HK-2 (cell line): ENCODE measurements at regions not wholly inside any gene's neighbourhood (a gene's known extent, or its start where the extent isn't known, plus 50 kb on each side); places are given as distances from the start of the nearest gene placed in this dataset.
"Not testable (repeated sequence)": the region's sequence is repeated elsewhere in the genome, so short reads cannot be mapped to it uniquely, and the experiment has no call there.

ENCODE experiments used
- DNase-seq: peaks from one replicate; pipeline ENCODE4 v3.0.0-alpha.2; 2018; ENCODE audit not compliant: unreplicated experiment

DNA sequence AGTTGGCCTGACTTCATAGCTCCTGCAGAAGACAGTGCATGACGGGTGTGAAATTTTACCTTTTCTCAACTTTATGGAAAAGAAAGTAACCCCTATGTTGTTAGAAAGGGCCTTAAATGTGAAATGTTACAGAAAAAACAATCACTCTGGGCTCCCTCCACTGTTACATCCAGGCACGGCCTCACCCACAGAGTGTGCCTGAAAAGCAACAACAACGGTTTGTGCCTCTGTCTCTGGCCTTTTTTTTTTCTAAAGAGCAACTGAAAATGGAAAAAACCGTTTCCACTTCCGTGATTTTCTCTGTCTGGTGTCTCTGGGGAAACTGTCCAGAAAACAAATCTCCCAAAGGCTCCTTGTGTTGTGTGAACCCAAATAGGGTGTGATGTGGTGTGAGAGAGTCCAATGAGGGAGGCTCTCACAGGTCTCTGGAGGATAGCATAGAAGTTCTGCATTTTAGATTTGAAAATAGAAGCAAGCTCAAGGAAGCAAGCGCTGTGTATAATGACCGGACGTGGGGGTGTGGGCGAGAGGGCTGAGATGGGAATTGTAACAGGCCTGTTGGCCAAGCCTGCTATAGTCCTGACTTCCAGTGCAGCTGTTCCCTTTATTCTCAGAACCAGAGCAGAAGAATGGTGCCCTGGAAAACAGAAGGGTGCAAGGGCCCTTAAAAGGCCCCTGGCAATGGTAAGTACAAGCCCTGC lies 221.8 kb upstream of the TUT7 start:
- no peak for DNase-seq

DNA sequence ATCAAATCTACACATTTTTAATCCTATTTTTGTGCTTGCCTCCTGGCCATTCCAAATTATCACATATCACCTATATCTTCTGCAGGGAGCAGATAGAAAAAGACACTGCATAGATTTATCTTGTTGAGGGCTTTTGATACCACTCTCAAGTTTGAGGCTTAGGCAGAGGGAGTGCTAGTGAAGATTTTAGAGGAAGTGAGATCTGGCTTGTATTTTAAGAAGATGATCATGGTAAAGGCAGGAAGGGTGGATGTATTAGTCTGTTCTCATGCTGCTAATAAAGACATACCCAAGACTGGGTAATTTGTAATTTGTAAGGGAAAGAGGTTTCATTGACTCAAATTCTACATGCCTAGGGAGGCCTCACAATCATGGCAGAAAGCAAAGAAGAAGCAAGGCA lies 220.9 kb upstream of the TUT7 start:
- no peak for DNase-seq

DNA sequence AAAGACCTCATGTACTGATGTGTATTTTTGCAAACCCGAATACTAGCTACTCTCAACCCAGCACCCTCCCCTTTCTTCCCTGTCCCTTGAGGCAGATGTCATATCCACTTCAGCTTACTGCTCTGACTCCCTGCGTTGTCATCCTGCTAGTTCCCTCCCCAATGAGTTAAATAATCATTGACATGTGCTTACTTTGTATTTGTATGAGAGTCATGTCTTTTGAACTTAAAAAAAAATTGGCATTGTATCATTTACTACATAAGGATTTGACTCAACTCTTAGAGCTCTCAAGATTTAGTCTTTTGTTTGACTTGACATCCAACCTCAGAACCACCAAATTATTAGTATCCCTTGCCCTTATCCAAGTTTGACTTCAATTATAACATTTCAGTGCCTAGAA lies 219.7 kb upstream of the TUT7 start:
- DNase-seq: no peak

DNA sequence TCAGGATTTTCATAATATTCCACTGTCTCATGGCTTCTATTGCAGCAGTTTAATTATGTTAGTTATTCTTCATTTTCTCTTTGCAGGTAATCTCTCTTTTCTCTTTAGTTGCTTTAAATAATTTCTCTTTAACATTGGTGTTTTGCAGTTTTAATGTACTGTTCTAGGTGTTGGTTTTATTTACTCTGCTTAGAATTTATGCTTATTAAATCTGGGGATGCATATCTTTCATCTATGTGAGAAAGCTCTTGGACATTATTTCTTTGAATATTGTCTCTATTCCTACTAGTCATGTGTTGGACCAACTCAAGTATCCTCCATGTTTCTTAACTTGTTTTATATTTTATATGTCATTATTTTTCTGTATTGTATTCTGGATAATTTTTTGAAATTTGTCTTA lies 218.7 kb upstream of the TUT7 start:
- DNase-seq: no peak

DNA sequence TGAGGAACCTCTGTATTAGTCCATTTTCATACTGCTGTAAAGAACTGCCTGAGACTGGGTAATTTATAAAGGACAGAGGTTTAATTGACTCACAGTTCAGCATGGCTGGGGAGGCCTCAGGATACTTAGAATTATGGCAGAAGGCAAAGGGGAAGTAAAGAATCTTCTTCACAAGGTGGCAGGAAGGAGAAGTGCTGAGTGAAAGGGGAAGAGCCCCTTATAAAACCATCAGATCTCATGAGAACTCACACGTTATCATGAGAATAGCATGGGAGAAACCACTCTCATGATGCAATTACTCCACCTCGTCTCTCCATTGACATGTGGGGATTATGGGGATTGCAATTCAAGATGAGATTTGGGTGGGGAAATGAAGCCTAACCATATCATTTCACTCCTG lies 211.4 kb upstream of the TUT7 start:
- DNase-seq: not testable (repeated sequence)

DNA sequence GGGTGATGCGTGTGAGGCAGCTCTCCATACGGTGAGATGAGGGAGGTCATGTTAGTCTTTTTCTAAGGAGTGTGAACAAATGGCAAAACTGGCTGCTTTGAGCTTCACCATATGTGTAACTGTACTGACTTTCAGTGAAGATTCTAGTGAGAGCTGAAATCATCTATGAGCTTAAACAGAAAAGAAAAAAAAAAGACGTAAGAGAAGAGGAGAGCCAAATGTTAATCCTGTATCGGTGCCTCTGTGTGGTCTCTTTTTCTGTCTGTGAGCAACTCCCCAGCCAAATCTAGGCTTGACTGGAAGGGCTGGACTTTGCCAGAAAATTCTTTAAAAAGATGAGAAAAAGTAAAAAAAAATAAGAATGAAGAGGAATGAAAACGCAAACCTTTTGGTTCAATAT lies 209.7 kb upstream of the TUT7 start:
- no peak for DNase-seq

DNA sequence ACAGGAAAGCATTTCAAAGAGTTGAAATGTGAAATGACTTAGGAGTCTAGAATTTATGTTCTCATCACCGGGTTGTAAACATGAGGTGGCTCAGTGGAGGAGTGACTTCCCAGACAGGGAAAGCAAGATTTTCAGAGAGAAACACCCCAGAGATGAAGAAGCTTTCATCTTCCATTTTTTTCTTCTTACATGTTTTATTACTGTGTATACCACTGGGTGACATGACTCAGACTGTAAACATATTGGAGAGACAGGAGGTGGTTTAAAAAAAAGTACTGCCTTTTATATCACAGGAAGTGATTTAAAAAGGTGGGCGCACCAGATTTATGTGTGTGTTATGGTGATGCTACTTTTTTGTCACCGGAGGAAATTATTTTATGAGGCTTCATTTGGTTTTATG lies 209.1 kb upstream of the TUT7 start:
- DNase-seq: no peak

DNA sequence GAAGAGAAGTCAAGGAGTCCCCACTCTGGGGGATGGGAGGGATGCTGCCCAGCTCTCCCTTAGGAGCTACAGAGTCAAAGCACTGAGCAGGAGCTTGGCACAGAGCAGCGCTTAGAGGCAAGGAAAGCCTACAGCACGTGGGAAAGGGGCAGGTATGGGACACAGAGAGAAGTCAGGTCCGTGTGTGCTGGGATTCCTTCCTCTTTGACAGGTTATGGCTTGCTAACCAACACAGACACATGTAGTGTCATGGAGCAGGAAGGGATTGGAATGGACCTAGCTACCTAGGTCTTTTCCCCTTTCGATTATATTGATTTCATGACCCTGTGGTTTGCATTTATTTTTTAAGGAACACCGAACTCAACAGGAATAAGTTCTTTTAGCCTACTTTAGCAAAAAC lies 208.5 kb upstream of the TUT7 start:
- no peak for DNase-seq

DNA sequence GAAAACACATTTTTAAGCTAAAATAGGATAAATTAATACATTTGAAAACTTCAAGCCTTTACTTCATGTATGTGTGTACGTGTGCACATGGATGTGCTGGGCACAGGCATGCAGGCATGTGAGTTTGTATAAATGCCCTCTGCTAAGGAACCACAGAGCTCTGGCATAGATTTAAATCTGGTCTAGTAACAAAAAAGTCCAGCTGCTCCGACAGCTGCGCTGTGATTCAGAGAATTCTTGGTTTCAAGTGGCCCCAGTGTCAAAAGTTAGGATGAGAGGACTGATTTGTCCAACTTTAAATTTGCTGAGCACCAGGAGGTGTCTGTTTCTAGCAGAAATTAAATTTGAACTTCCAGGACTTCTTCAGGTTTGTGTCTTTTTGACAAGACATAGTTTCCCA lies 203.7 kb upstream of the TUT7 start:
- no peak for DNase-seq

DNA sequence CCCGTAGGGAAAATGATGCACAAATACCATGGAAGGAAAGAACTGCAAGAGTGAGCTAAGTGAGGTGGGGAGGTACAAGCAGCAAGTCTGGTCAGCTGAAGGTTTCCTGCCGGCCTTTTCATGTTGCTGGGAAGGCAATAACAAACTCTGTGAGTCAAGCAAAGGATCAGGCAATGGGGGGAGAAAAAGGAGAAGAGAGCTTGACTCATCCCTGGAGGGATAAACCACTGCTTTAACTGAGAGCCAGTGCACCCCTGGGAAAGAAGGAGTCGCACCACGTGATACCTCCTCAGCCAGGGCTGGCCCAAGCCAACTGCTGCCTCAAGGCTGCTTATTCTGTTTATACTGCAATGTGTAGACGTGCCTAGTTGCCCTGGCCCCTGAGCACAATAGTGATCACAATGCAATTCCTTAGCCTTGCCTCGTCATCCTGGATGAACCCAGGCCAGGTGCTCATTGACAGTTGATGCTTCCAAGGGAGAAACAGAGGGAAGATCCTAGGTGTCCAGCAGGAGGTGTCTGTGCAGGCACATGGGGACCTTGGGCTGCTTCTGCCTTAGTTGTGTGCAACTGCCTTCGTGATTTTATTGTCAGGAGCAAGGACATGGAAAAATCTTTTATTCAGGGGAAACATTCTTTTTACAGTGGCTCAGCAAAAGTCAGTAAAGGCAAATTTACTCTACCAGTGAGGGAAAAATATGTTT lies 203.0 kb upstream of the TUT7 start:
- no peak for DNase-seq

DNA sequence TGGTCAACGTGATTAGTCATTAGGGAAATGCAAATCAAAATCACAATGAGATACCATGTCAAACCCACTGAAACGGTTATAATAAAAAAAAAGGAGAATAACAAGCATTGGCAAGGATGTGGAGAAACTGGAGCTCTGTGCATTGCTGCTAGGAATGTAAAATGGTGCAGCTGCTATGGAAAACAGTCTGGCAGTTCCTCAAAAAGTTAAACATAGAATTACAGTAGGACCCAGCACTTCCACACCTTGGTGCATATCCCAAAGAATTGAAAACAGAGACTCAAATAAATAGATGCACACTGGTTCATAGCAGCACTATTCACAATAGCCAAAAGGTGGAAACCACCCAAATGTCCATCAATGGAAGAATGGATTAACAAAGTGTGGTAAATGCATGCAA lies 201.5 kb upstream of the TUT7 start:
- DNase-seq: no peak

DNA sequence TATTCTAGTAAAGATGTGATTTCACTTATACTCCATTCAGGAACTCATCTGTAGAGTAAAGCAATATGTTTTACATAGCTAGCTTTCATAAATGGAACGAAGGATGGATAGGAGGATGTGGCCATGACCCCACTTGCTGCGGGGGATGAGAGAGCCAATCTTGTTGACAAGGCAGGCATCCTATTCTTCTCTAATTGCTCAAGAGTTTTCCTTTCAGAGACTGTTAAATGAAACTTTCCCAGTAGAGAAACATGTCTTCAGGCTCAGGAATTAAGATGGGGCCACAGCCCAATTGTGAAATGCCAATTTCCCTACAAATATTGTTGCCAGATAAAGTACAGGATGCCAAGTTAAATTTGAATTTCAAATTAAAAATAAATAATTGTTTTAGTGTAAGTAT lies 196.2 kb upstream of the TUT7 start:
- no peak for DNase-seq

DNA sequence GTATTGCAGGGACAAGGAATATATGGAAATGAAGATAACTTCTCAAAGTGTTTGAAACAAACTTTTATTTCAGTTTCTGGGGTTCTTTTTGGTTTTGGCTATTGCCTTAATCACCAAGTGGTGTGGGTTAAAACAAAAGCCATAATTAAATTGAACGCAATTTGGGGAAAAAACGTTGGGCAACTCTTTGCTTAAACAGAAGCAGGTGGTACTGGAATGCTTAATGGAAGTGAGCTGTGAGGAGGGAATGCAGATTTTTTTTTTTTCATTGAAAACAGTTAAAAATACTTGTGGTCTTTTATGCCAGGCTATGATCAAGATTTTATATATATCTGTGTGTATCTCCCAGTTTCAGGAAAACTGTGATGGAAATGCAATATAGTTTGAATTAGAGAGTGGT lies 195.7 kb upstream of the TUT7 start:
- no peak for DNase-seq

DNA sequence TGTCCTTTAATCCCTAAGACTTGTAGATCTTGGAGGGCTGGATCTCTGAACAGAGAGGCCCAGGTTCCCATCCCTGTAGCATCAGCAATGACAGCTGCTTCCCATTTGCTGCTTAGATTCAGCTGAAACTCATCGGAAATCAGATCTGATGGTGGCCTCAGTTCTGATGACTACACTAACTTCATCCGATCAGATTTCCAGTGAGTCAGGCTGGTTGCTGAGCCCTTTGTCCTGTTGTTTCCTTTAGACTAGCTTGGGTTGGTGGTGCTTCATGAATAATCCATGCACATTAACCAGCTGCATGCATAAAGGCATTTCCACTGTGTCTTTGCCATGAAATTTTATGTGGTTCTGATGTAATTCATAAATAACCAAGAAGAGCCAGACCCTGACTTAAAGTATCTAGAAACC lies 195.2 kb upstream of the TUT7 start:
- DNase-seq: no peak

DNA sequence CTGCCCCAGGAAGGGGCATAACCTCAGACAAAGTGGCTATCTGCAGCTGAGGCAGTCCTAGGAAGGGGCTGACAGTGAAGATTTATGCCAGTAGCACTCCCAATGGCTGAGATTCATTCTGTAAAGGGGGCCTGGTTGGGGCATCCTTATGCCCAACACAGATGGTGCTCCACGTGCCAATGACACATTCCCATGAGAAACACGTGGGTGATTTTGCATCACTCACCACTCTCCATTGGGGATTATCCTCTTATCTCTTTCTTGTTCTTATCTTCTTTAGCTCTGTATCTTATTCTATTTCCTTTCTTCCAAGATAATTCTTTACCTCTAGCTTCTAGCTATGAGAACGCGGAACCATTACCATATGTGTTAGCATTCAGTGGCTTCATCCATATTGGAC lies 194.0 kb upstream of the TUT7 start:
- no peak for DNase-seq

DNA sequence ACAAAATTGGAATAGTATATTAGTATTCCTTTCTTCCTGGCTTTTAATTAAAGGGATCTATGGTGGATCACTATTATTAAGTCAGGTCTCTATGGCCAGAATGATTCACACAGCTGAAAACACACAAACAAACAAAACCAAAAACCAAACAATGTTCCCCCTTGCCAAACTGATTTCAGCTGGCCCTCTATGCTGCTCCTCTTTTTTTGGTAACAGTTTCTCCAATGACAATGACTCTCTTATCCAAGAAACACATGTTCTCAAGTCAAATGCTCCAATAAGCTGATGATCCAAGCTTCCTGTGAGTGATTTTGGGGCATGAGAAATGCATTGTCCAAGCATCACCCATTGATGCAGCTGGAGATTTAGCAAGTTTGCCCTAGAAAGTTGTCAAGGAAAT lies 193.4 kb upstream of the TUT7 start:
- DNase-seq: no peak

DNA sequence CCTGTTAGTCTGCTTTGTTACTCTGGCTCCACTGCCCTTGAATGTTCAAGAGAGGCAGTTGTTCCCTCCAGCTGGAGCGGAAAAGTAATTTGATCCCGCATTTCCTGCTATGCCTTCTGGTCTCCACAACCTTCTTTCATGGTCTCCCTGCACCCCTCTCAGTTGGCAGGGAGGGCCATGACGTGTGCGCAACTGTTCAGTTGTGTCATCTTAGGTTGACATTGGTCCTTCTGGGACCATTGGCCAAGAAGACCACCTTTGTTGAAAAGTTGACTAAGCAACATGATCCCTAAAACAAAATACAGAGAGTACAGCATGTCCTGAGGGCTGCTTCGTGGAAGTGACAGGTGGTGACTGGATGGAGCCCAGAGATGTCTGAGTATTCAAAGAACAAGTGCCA lies 192.5 kb upstream of the TUT7 start:
- DNase-seq: no peak

DNA sequence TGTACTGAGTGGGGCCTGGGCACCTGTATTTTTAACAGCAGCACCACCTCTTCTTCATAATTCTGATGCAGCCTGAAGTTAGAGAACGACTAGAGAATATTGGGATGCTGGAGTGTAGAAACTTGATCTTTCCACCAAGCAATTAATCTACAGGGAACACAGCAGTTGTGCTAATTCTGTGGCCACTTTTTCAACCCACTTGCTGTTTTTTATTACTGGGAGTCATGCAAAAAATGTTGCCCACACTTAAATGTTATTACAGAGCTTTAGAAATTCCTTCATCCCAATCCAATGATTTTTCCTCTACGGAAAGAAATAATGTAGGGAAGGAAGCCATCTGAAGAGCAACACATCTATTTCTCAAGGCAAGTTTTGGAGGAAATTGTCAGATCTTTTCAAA lies 190.9 kb upstream of the TUT7 start:
- DNase-seq: no peak

DNA sequence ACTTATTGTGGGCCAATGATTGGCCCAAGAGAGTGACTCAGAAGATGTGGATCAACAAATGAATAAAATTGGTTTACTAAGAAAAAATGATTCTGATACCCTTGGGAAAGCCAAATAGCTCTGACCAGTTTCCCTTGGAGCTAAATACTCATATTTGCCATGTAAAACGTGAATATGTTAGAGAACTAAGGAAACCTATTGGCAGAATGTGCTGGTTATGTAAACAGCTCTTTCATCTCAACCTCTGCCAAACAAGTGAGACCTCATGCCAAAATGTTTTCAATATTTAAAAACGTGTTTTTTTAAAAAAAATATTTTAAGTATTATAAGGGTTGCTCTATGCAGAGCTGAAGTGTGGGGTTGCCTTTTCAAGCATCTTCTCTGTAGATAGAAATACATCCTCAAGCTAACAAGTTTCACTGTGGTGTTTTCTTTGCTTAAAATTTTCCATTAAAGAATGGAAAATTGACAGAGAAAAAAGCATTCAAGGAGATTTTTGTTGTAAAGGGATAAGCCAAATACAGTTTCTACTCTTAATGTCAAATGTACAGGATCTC lies 186.9 kb upstream of the TUT7 start:
- DNase-seq: no peak

DNA sequence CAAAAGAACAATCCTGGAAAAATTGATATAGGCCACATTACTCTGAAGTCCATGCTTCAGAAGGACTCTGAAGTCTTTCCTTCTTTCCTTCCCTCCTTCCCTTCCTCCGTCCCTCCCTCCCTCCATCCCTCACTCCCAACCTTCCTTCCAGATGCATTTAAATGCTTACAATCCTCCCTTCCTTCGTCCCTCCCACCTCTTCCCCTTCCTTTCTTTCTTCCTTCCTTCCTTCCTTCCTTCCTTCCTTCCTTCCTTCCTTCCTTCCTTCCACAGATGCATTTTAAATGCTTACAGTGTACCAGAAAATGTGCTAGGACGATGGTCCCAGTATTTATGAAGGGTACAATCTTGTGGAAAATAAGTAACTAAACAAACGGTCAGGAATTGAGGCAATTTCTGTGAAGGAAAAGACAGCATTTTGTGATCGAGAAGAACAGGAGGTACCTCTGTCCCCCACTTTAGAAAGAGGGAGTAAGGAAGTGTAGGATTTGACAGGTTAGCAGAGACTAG lies 181.3 kb upstream of the TUT7 start:
- DNase-seq: no peak

DNA sequence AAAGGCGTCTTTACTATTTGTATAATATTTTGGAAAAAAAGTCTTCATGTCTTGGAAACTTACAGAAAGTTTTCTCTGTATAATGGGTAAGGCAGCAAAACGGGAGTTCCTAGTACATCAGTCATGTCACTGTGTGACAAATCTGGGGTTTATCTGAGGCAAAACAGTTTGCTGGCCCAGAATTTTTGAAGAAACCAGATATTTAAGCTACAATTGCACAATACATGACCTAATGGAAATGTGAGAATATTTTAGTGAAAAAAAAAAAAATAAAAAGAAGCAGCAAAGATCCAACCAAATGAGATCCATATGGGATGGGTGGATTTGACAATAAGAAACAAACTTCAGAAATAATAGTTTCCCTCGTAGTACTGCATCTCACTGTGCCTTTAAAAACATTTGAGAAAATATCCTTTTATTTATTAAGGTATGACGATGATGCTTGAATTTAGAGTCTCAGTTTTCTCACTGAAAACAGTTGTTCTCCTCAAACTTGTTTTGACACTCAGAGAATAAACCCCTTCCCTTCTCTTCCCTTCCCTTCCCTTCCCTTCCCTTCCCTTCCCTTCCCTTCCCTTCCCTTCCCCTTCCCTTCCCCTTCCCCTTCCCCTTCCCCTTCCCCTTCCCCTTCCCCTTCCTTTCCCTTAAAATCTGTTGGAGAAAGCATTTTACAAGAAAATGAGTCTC lies 180.5 kb upstream of the TUT7 start:
- DNase-seq: no peak

DNA sequence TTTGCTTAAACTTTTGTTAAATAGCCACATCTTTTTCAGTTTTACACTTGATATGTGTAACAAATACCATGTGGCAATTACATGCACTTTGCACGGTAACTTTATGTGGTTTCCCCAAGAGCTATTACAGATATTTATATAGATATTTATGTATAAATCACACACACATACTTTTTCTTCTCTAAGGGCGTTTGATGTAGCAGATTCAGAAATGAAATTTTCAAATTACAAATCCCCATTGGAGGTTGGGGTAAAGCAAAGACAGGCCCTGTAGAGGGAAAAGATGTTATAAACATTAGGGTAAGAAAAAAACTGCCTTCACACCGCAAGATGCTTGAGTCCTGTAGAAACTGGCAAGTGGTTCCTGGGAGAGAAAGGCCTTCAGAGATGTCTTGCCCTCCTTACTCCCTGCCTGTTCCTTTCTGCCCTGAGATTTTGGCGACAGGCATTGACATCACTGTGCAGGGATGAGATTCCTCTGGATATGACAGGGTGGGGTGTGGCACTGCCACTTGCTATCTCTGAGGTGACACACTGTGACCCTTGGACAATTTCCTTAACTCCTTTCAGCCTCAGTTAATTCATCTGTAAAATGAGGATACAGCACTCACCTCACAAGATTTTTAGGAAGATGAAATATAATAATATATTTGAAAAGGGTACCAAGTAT lies 177.9 kb upstream of the TUT7 start:
- DNase-seq: no peak
